ENCODE measurements at regions not wholly inside any gene's neighbourhood (a gene's known extent, or its start where the extent isn't known, plus 50 kb on each side); places are given as distances from the start of the nearest gene placed in this dataset.

DNA sequence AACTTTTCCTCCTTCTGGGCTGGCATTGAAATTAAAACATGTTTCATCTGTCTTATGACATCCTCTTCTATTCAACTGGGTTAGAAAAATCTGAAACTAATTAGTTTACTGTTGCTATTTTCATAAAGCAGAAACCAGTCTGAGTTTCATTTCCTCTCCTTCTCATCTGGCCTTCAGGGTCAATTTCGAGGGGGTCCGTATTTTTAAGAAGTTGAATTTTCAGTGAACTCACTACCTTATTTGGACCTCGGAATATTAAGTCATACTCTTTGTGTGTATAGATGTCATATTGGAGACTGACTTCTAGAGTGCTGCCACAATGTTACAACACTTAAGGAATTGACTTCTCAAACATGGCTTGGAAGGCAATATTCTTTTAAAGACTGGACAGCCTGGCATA lies 485.9 kb downstream of the SQOR start:
- DNase-seq = no peak

- no peak for DNase-seq
Observed at GRCh38 chr15:46121441-46121840, 486.6 kb downstream of the SQOR start.

DNA sequence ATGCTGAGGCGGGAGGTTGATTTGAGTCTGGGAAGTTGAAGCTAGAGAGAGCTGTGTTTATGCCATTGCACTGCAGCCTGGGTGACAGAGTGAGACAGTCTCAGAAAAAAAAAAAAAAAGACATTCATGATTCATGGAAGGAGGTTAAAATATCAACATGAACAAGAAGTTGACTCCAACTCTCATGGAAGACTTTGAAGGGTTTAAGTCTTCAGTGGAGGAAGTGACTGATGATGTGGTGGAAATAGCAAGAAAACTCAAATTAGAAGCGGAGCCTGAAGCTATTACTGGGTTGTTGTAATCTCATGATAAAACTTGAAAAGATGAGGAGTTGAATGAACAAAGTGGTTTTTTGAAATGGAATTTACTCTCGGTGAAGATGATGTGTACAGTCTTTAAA lies 491.8 kb downstream of the SQOR start:
- DNase-seq = no peak

DNA sequence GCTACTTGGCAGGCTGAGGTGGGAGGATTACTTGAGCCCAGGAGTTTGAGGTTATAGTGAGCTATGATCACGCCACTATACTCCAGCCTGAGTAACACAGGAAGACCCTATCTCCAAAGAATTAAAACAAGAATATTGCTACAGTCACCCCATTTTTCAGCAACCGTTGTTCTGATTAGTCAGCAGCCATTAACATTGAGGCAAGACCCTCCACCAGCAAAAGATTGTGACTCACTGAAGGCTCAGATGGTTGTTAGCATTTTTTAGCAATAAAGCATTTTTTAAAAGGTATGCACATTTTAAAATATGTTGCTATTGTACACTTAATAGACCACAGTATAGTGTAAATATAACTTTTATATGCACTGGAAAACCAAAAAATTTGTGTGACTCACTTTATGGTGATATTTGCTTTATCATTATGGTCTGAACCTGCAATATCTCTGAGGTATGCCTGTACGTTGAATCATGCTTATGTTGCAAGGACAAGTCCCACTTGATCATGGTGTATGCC lies 492.6 kb downstream of the SQOR start:
- no peak for DNase-seq

DNA sequence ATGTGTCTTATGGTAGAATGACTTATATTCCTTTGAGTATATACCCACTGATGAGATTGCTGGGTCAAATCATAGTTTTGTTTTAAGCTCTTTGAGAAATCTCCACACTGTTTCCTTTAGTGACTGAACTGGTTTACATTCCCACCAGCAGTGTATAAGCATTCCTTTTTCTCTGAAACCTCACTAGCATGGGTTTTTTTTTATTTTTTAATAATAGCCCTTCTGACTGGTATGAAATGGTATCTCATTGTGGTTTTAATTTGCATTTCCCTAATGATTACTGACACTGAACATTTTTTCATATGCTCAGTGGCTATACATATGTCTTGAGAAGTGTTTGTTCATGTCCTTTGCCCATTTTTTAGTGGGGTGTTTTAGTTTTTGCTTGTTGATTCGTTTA lies 494.3 kb downstream of the SQOR start:
- no peak for DNase-seq

GRCh38 chr15:46131876-46132275 lies 497.0 kb downstream of the SQOR start:
- no peak for DNase-seq

DNA sequence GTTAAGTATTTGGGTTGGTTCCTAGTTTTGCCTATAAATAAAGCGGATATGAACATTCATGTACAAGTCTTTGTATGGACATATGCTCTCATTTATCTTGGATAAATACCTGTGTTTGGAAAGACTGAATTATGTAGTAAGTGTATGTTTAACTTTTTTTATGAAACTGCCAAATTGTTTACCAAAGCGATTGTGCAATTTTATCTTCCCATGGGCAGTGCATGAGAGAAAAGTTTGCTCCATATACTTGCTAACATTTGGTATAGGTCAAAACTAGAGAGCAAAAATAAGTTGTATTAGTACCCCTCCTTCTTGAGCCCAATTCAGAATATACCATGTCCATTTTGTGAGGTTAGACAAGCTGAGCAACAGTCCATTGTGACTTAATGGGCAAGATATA lies 502.6 kb downstream of the SQOR start:
- DNase-seq = no peak

GRCh38 chr15:46146002-46146401 lies 511.2 kb downstream of the SQOR start:
- no peak for DNase-seq

- DNase-seq = no peak
Observed at GRCh38 chr15:46146915-46147314, 512.1 kb downstream of the SQOR start.

DNA sequence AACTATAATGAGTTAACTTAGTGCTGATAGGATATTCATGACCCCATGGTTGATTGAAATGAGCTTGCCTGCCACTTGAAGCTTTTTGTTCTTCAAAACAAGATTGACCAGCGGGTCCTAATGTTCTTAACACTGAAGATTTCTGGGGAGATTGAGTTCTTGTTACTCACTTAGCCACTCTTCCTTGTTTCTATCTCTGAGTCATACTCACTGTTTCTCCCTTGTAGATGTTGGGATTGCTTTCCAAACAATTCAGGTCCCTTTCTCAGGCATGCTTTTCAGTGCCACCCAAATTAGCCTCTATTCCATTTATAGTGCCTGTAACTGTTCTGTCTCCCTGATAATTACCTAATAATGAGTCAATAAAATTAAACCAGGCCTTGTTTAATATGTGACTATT lies 517.0 kb downstream of the SQOR start:
- no peak for DNase-seq

GRCh38 chr15:46166750-46167149 lies 531.9 kb downstream of the SQOR start:
- no peak for DNase-seq

- DNase-seq = no peak
Observed at GRCh38 chr15:46170326-46170725, 535.5 kb downstream of the SQOR start.

- DNase-seq = no peak
Observed at GRCh38 chr15:46174122-46174521, 539.3 kb downstream of the SQOR start.

DNA sequence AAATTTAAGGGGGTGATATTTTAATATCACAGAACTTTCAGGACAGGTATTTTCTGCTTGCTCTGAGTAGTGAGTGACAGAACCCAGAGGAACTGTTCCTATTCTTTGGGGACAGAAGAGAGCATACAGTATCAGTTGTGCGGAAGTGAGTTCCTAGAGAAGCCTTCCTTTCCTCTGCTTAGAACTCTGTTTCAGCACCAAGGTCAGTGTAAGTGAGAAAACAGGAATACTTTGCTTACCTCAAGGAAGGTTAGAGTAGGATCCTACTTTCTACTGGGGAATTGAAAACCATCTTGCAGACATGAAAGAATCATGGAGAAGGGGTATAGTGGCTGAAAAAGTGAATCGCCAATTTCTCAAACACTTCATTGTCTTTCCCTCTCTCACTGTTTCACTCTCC lies 542.4 kb downstream of the SQOR start:
- DNase-seq = no peak

- no peak for DNase-seq
Observed at GRCh38 chr15:46178138-46178537, 543.3 kb downstream of the SQOR start.

DNA sequence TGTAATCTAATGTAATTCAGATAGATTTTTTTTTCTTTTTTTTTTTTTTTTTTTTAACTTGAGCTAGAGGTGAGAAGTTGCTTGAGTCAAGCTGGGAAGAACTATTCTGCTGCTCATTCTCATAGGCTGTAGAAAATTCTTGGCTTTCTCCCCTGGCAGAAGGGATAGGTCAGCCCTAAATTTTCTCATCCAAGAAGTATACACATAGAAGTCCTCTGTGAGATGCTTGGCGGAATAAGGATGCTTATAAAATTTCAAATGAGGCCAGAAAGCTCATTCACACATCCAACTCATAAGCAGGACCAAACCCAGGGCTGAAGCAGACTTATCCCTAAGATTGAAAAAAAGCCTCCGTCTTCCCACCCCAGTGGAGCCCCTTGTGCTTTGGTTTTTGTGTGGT lies 572.5 kb downstream of the SQOR start:
- DNase-seq = no peak

DNA sequence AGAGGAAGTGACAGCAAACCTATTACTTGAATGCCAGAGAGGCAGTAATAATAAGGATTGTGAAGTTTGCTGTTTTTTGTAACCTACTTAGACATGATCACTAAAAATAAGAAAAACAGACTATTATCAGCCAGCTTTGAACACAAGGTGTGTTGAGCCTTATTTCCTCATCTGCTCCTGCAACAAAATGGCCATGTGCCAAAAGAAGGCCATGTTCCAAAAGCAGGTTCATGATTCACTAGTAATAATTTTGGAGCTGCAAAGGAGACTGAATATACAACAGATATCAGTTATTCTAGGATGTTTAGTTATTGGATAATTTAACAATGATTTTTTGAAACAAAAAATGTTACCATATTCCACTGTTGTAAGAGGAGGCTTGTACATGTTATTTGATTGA lies 578.7 kb downstream of the SQOR start:
- peak; percentile 22 for DNase-seq

GRCh38 chr15:46222826-46223225 lies 588.0 kb downstream of the SQOR start:
- peak; percentile 78 for DNase-seq

DNA sequence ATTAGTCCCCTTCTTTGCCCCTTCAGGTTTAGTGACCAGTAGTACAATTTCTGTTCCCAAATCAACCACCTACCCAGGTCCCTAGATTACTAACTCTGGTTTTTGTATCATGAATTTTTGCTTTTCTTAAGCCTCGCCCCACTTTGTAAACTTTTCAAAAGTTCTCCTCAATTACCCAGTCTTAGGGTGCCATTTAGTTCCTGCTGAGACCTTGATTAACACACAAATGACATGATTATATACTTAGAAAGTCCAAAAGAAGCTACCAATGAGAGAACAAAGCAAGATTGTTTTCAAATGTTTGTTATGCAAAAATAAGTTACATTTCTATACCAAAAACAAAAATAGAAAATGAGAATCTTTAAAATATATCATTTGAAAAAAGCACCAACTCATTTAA lies 594.4 kb downstream of the SQOR start:
- DNase-seq = no peak

DNA sequence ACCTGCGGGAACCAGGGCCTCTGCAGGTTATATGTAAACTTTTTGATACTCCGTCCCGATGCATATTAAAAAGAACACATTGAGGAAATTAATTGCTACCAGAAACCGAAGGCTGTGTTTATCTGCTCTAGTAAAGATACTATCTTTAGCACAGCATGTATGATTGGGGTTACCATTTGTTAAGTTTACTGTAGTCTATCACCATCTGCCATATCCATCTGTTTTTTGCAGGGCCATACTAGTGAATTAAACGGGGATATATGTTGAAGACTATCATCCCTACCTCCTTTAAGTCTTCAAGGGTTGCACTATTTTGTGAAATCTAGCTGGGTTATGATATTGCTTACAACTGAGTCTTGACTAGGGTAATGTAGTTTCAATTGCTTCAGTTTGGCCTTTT lies 597.0 kb downstream of the SQOR start:
- DNase-seq = peak; percentile 94

DNA sequence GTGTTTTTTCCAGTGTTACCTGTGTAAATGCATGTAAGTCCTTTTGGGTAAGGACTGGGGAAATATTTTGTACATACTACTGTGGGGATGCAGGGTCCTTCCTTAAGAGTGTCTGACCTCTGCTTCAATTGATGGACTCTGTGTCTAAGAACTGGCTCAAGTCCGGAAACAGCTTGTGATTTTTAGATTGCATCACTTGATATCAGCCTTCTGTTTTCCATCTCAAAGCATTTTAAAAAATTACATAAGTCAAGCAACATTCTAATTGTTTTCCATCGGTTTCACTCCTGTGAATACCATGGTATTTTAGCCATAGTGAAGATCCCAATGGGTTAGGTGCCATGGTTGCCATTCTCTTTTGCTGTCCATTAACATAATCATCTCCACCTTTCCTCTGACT lies 597.6 kb downstream of the SQOR start:
- no peak for DNase-seq

DNA sequence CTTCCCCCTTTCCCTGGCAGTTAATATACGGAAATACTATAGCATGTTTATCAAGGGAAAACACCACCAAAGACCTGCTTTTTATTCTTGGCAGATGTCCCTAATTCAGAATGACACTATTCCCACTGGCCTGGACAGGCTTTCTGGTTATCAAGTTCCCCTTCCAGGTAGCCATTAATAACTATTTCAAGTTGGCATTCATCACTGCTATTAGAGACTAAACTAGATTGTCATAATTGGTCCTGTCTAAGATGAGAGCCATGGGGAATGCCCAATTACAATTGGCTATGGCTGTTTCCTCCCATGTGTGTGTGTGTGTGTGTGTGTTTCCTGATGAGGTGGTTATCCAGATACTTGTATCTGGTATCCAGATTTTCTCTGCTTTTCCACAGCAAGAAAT lies 608.1 kb downstream of the SQOR start:
- DNase-seq = peak; percentile 21

- peak; percentile 87 for DNase-seq
Observed at GRCh38 chr15:46251903-46252302, 617.1 kb downstream of the SQOR start.

GRCh38 chr15:46258056-46258455 lies 623.2 kb downstream of the SQOR start:
- DNase-seq = no peak

DNA sequence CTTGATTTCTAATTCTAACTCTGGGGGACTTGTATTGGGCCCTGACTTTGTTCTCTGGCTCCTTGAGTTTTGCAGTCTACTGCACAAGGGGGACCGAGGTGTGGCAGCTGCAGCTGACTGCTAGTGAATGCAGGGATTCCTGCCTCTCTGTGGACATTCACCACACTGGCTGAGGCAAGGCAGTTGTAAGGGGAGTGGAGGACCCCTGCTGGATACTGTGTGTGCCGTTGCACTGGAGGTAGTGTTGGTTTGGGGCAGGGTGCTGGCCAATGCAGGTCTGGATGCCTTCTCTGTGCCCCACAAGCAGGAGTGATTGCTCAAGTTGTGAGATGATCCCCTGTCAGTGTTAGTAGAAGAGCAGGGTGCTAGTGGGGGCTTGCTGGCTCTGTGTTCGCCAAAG lies 626.1 kb downstream of the SQOR start:
- no peak for DNase-seq
